ENCODE measurements at regions not wholly inside any gene's neighbourhood (a gene's known extent, or its start where the extent isn't known, plus 50 kb on each side); places are given as distances from the start of the nearest gene placed in this dataset.

DNA sequence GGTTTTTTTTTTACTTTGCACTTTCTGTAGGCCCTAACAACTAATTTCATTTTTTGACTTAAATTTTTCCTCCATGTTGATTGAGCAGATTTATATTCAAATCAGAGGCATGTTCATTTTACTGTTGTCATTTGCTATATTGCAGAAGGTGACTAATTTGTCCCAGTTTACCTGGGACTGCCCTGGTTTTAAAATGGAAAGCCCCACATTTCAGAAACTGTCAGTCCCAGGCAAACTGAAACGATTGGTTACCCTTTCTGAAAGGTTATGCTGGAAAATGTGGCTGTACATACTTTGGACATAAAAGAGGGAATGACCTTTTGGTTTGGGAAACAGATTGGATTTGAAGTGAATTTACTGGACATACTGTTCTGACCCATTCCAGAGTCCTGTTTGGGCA lies 160.0 kb downstream of the SPCS3 start:
- no peak overlapping the region for H3K4me2 ChIP-seq (ENCODE audit: low read length)
- H3K9ac ChIP-seq (ENCODE audit: low read depth, low read length), result no peak overlapping the region
- H3K27me3 ChIP-seq (ENCODE audit: control insufficient read depth, insufficient read depth, low read length), result no peaks in the 10 kb centered on the region
- no peak overlapping the region for H3K4me3 ChIP-seq (ENCODE audit: low read length)
- no peaks in the 10 kb centered on the region for H3K36me3 ChIP-seq (ENCODE audit: insufficient read depth, low read length)
- no peaks in the 10 kb centered on the region for H3K4me1 ChIP-seq (ENCODE audit: control insufficient read depth, insufficient read depth, low read length)
- no peaks in the 10 kb centered on the region for H3K9me3 ChIP-seq (replicated peaks; ENCODE audit: low read length)

DNA sequence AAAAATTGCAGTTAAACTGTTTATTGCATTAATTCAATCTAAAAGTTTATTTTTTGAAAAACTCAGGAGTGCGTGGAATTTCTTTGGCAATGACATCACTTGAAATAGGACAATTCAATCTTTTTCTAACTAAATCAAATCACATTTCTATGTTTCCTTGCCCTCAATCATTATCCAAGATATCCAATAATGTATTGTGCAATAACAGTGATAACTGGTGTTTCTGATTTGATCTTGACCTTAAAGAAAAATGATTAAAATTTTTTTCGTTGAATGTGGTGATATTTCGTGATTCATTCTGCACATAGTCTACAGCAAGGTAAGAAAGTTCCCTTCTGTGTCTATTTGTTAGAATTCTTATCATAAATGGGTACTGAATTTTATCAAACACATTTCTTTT lies 163.2 kb downstream of the SPCS3 start:
- Histone ChIP-seq H3K9me3 (replicated peaks; ENCODE audit: low read length) (no peaks in the 10 kb centered on the region), H3K4me3 (ENCODE audit: low read length) (no peak overlapping the region), H3K4me1 (ENCODE audit: control insufficient read depth, insufficient read depth, low read length) (no peaks in the 10 kb centered on the region), H3K4me2 (ENCODE audit: low read length) (no peak overlapping the region), H3K27me3 (ENCODE audit: control insufficient read depth, insufficient read depth, low read length) (no peaks in the 10 kb centered on the region), H3K36me3 (ENCODE audit: insufficient read depth, low read length) (no peaks in the 10 kb centered on the region), H3K9ac (ENCODE audit: low read depth, low read length) (no peak overlapping the region)

DNA sequence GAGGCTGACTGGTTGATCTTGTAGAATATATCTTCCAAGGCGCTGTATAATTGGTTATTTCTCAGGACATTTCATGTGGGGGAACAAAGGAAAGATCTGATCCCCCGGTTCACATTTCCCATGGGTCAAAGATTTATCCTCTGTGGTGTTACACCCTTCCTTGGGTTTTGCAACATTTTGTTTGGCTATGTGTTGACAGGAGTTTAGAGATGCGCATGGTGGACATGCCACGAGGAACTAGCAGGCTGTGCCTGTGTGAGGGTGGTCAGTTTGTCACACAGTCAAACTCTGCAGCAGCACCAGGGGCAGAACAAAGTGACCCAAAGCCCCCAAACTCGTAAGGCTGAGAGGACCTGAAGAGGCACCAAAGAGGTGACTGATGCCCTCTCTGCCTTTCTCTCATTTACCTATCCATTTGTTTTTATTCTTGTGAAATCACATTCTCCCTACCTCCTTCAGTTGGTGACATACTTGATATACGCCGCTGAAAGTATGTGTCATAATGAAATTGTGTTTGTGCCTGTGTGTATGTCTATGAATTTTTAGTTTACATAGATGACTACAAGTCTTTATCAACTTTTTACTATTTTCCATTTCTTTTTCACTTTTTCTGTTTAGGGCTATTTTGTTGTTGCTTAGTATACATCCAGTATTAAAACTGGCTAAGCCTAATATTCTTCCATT lies 164.7 kb downstream of the SPCS3 start:
- Histone ChIP-seq H3K9me3 (replicated peaks; ENCODE audit: low read length) (no peaks in the 10 kb centered on the region), H3K9ac (ENCODE audit: low read depth, low read length) (no peak overlapping the region), H3K4me2 (ENCODE audit: low read length) (no peak overlapping the region), H3K4me3 (ENCODE audit: low read length) (no peak overlapping the region), H3K4me1 (ENCODE audit: control insufficient read depth, insufficient read depth, low read length) (no peaks in the 10 kb centered on the region), H3K27me3 (ENCODE audit: control insufficient read depth, insufficient read depth, low read length) (no peaks in the 10 kb centered on the region), H3K36me3 (ENCODE audit: insufficient read depth, low read length) (no peaks in the 10 kb centered on the region)

DNA sequence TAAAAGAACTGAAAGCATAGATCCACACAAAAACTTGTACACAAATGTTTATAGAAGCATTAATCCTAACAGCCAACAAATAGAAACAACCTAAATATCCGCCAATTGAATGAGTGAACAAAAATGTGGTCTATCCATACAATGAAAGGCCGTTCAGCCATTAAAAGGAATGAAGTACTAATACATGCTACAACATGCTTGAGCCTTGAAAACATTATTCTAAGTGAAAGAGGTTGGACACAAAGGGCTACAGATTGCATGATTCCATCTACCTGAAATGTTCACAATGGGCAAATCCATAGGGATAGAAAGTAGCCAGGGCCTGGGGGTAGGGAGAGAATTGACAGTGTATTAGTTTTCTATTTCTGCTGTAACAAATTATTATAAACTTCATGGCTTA lies 169.2 kb downstream of the SPCS3 start:
- H3K36me3 ChIP-seq (ENCODE audit: insufficient read depth, low read length), result no peaks in the 10 kb centered on the region
- H3K4me2 ChIP-seq (ENCODE audit: low read length), result no peak overlapping the region
- H3K27me3 ChIP-seq (ENCODE audit: control insufficient read depth, insufficient read depth, low read length), result no peaks in the 10 kb centered on the region
- H3K9ac ChIP-seq (ENCODE audit: low read depth, low read length), result no peak overlapping the region
- no peak overlapping the region for H3K4me3 ChIP-seq (ENCODE audit: low read length)
- no peaks in the 10 kb centered on the region for H3K4me1 ChIP-seq (ENCODE audit: control insufficient read depth, insufficient read depth, low read length)
- H3K9me3 ChIP-seq (replicated peaks; ENCODE audit: low read length), result no peaks in the 10 kb centered on the region

DNA sequence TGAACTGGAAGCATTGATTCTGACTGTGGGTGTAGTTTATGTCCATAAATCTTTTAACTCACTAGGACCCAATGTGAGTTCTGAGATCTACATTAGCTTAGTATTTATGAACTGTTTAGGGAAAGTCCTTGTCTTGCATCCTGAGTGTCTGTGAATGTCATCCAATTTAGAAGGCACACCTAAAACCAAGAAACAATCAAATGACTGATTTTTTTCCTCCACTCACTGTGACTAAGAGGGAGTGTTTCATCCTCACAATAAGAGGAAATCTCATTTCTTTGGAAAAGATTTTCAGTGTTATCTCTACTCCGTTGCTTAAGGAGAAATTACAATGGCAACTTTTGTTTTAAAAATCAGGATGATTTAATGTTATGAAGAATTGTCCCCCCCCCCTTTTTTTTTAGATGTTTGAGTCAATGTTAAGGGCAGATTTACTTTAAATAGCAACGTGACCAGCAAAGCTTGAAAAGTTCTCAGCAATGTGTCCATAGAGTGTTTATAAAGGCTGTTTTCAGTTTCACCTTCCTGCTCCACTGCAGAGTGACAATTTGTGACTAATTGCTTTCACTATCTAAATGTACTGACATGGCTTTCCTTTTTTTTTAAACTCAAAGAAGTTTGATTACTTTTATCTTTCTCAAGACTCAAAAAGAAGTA lies 173.0 kb downstream of the SPCS3 start:
- Histone ChIP-seq H3K36me3 (ENCODE audit: insufficient read depth, low read length) (no peaks in the 10 kb centered on the region), H3K4me2 (ENCODE audit: low read length) (no peak overlapping the region), H3K9ac (ENCODE audit: low read depth, low read length) (no peak overlapping the region), H3K27me3 (ENCODE audit: control insufficient read depth, insufficient read depth, low read length) (no peaks in the 10 kb centered on the region), H3K9me3 (replicated peaks; ENCODE audit: low read length) (no peaks in the 10 kb centered on the region), H3K4me3 (ENCODE audit: low read length) (no peak overlapping the region), H3K4me1 (ENCODE audit: control insufficient read depth, insufficient read depth, low read length) (no peaks in the 10 kb centered on the region)

DNA sequence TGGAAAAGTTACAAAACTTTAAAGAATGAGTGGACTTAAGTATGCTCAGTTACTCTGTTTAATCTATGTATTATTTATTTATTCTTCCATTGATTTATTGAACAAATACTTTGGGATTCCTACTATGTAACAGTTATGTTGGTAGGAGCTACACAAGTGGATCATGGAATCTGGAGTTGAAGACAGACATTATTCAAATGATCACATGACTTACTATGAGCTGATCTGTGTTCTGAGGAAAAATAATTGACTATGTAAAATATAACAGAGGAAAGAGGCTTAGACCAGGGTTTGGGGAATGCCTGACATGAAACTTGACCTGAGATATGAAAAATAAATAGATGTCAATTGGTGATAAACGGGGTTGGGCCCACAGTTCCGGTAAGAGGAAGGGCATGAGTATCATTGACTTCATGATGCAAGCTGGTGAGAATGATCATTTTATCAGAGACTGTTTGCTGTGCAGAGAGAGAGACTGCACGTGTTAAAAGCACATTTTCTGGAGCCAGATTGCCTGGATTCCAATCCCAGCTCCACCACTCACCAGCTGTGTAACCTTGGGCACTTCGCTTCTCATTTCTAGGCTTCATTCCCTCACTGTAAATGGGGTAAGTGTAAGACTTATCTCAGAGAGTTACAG lies 179.0 kb downstream of the SPCS3 start:
- H3K27me3 ChIP-seq (ENCODE audit: control insufficient read depth, insufficient read depth, low read length), result no peaks in the 10 kb centered on the region
- peak overlapping the region; percentile 9 for H3K4me2 ChIP-seq (ENCODE audit: low read length)
- peaks cover 16% of the 10 kb centered on the region for H3K4me1 ChIP-seq (ENCODE audit: control insufficient read depth, insufficient read depth, low read length)
- peak overlapping the region; percentile 10 for H3K9ac ChIP-seq (ENCODE audit: low read depth, low read length)
- no peak overlapping the region for H3K4me3 ChIP-seq (ENCODE audit: low read length)
- no peaks in the 10 kb centered on the region for H3K36me3 ChIP-seq (ENCODE audit: insufficient read depth, low read length)
- no peaks in the 10 kb centered on the region for H3K9me3 ChIP-seq (replicated peaks; ENCODE audit: low read length)

DNA sequence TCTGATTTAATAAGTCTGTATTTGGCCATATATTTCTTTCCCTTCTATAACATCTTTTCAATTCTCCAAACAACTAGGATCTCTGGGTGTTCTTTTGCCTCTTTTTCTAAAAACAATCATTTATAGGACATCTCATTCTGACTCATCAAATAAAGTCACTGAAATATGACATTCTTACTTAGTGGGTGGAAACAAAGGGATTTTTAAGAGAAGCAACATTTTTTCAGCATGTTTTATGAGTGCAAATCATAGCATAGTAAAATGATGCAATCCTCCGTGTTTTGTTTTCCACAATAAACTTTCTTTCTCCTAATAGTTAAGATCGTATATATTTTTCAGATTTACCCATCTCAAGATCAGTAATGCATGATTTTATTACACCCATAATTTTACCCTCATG lies 179.8 kb downstream of the SPCS3 start:
- Histone ChIP-seq H3K9ac (ENCODE audit: low read depth, low read length) (peak overlapping the region; percentile 55), H3K36me3 (ENCODE audit: insufficient read depth, low read length) (no peaks in the 10 kb centered on the region), H3K27me3 (ENCODE audit: control insufficient read depth, insufficient read depth, low read length) (no peaks in the 10 kb centered on the region), H3K9me3 (replicated peaks; ENCODE audit: low read length) (no peaks in the 10 kb centered on the region), H3K4me2 (ENCODE audit: low read length) (peak overlapping the region; percentile 74), H3K4me1 (ENCODE audit: control insufficient read depth, insufficient read depth, low read length) (peaks cover 16% of the 10 kb centered on the region), H3K4me3 (ENCODE audit: low read length) (peak overlapping the region; percentile 38)

DNA sequence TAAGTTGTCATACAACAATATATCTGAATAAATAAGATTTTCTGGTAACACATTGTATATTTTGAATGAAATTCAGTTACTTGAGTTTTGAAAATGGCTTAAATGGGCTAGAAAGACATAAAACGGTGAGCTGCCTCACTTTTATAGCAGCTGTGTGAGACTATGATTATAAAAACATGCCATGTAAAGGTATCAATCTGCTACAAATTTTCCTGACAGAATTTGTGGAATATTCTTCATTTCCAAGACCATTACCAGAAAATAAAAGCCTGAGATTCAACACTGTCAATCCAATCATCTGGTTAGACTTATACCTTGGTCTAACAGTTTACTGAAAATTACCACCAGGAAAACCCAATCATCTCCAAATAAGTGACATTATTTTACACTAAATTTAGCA lies 181.1 kb downstream of the SPCS3 start:
- Histone ChIP-seq H3K9ac (ENCODE audit: low read depth, low read length) (no peak overlapping the region), H3K4me1 (ENCODE audit: control insufficient read depth, insufficient read depth, low read length) (peaks cover 16% of the 10 kb centered on the region), H3K4me2 (ENCODE audit: low read length) (no peak overlapping the region), H3K27me3 (ENCODE audit: control insufficient read depth, insufficient read depth, low read length) (no peaks in the 10 kb centered on the region), H3K9me3 (replicated peaks; ENCODE audit: low read length) (no peaks in the 10 kb centered on the region), H3K4me3 (ENCODE audit: low read length) (no peak overlapping the region), H3K36me3 (ENCODE audit: insufficient read depth, low read length) (no peaks in the 10 kb centered on the region)

DNA sequence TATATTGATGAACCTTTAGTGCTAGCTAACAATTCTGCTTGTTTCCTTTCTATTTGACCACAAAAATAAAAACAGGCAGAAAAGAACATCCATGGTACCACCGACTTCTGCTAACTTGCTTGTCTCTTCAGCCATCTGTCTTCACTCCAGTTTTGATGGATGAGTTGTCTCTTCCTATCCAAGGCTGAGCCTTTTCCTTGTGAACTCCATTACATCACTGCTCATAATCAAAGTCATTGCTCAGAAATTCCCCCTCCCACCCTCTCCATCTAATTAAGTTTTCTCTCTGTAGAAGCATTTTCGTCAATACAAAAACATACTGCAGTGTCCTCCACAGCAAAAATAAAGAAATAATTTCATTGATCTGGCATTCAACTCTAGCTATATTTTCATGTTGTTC lies 184.4 kb downstream of the SPCS3 start:
- H3K36me3 ChIP-seq (ENCODE audit: insufficient read depth, low read length), result no peaks in the 10 kb centered on the region
- no peaks in the 10 kb centered on the region for H3K9me3 ChIP-seq (replicated peaks; ENCODE audit: low read length)
- H3K27me3 ChIP-seq (ENCODE audit: control insufficient read depth, insufficient read depth, low read length), result no peaks in the 10 kb centered on the region
- H3K4me3 ChIP-seq (ENCODE audit: low read length), result no peak overlapping the region
- H3K4me2 ChIP-seq (ENCODE audit: low read length), result no peak overlapping the region
- peaks cover 6% of the 10 kb centered on the region for H3K4me1 ChIP-seq (ENCODE audit: control insufficient read depth, insufficient read depth, low read length)
- H3K9ac ChIP-seq (ENCODE audit: low read depth, low read length), result no peak overlapping the region

DNA sequence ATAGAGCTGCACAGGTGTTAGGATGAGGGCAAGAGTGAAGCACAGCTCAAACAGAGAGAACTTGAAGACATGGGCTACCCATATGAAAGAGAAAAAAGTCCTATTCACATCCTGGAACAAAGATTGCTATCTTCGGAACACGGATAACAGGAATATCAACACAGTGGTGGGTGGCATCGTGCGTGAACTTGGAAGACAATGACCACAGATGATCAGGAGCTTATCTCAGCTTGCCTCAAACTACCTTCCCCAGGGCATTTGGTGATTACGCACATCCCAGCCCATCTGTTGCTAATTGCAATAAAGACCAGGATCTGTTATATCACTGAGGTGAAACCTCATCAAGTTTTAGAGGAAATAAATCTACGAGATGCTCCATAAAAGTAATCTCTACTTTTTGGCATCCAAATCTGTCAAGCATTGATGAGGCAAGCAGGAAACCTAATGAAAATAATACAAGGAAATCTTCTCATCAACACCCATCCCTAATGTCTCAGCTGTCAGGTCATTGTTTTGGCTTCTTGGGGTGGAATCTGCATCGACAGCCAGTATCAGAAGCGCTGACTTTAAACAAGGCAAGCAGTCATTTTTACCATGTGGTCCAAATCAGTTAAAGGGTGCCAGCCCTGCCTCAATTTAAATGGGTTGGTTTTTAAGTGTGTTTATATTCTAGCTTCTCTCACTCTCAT lies 188.2 kb downstream of the SPCS3 start:
- Histone ChIP-seq H3K27me3 (ENCODE audit: control insufficient read depth, insufficient read depth, low read length) (no peaks in the 10 kb centered on the region), H3K9me3 (replicated peaks; ENCODE audit: low read length) (no peaks in the 10 kb centered on the region), H3K4me3 (ENCODE audit: low read length) (no peak overlapping the region), H3K36me3 (ENCODE audit: insufficient read depth, low read length) (no peaks in the 10 kb centered on the region), H3K9ac (ENCODE audit: low read depth, low read length) (no peak overlapping the region), H3K4me2 (ENCODE audit: low read length) (no peak overlapping the region), H3K4me1 (ENCODE audit: control insufficient read depth, insufficient read depth, low read length) (no peaks in the 10 kb centered on the region)

DNA sequence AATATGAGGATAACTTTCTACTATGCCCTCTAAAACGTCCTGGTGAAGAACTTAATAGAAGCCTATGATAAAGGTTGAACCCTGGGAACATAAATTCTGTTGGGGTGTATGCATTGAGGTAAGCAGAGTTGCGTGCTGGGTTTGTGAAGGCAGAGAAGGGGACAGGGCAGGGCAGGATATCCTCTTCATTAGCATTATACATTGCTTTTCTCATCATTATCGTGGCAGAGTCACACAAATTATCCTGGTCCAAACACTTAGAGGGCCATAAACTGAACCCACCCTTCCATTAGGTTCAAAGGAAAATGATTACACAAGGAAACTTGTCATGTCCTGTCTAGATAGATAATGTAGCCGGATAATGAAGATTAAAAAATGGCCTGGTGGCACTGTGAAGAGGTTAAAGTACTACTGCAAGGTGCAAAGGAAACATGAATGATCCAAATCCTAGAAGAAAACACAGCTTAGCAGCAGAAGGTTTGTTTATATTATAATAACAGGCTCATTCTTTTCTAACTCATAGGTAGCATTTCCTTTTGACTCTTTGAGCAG lies 189.1 kb downstream of the SPCS3 start:
- no peaks in the 10 kb centered on the region for H3K4me1 ChIP-seq (ENCODE audit: control insufficient read depth, insufficient read depth, low read length)
- no peak overlapping the region for H3K9ac ChIP-seq (ENCODE audit: low read depth, low read length)
- H3K4me3 ChIP-seq (ENCODE audit: low read length), result no peak overlapping the region
- no peaks in the 10 kb centered on the region for H3K27me3 ChIP-seq (ENCODE audit: control insufficient read depth, insufficient read depth, low read length)
- H3K4me2 ChIP-seq (ENCODE audit: low read length), result no peak overlapping the region
- H3K36me3 ChIP-seq (ENCODE audit: insufficient read depth, low read length), result no peaks in the 10 kb centered on the region
- H3K9me3 ChIP-seq (replicated peaks; ENCODE audit: low read length), result no peaks in the 10 kb centered on the region
